Left hindlimb (tissue), 1 donor: ENCODE measurements at regions not wholly inside any gene's neighbourhood (a gene's known extent, or its start where the extent isn't known, plus 50 kb on each side); places are given as distances from the start of the nearest gene placed in this dataset.

Source experiments
- DNase-seq: peaks from one replicate; pipeline ENCODE4 v3.0.0-alpha.2; 2018

- no peak for DNase-seq
Observed at GRCh38 chr7:14962778-14963177, 60.2 kb upstream of the DGKB start.

GRCh38 chr7:14960721-14961120 lies 58.2 kb upstream of the DGKB start:
- no peak for DNase-seq

GRCh38 chr7:14959339-14959738 lies 56.8 kb upstream of the DGKB start:
- no peak for DNase-seq

GRCh38 chr7:14954035-14954434 lies 51.5 kb upstream of the DGKB start:
- no peak for DNase-seq
